Smooth muscle cell (in vitro differentiated cells): ENCODE measurements at regions not wholly inside any gene's neighbourhood (a gene's known extent, or its start where the extent isn't known, plus 50 kb on each side); places are given as distances from the start of the nearest gene placed in this dataset.

ENCODE experiments used
- DNase-seq: peaks from one replicate; lab custom pipeline; 2025; ENCODE audit not compliant: unreplicated experiment; lab: John Stamatoyannopoulos, UW
- H2AFZ ChIP-seq: fragments of 200-600 bp; sonication (generic); 2 replicates; pipeline ENCODE4 v1.6.0; 2016; ENCODE audit warnings: antibody characterized with exemption, low read depth, mild to moderate bottlenecking
- H3F3A ChIP-seq: fragments of 200-600 bp; sonication (generic); 2 replicates; pipeline ENCODE4 v1.6.0; 2017; ENCODE audit warnings: antibody characterized with exemption, low read depth
- H3K27ac ChIP-seq: fragments of 200-600 bp; sonication (generic); 2 replicates; pipeline ENCODE4 v1.5.1; 2016; ENCODE audit warnings: low read depth, mild to moderate bottlenecking
- H3K27me3 ChIP-seq: fragments of 200-600 bp; sonication (generic); 2 replicates; pipeline ENCODE4 v1.6.1; 2016; ENCODE audit warnings: low read depth, mild to moderate bottlenecking
- H3K36me3 ChIP-seq: fragments of 200-600 bp; sonication (generic); 2 replicates; pipeline ENCODE4 v1.5.1; 2016; ENCODE audit warnings: low read depth
- H3K4me1 ChIP-seq: fragments of 200-600 bp; sonication (generic); 2 replicates; pipeline ENCODE4 v1.5.1; 2016; ENCODE audit warnings: low read depth
- H3K4me2 ChIP-seq: fragments of 200-600 bp; sonication (generic); 2 replicates; pipeline ENCODE4 v1.6.0; 2016; ENCODE audit warnings: mild to moderate bottlenecking
- H3K4me3 ChIP-seq: fragments of 200-600 bp; sonication (generic); 2 replicates; pipeline ENCODE4 v1.5.1; 2016; ENCODE audit warnings: mild to moderate bottlenecking
- H3K79me2 ChIP-seq: fragments of 200-600 bp; sonication (generic); 2 replicates; pipeline ENCODE4 v1.6.0; 2016; ENCODE audit warnings: low read depth, mild to moderate bottlenecking
- H3K9ac ChIP-seq: fragments of 200-600 bp; sonication (generic); 2 replicates; pipeline ENCODE4 v1.6.0; 2016; ENCODE audit warnings: low read depth
- H3K9me3 ChIP-seq: fragments of 200-600 bp; sonication (generic); replicated peaks from 2 replicates; pipeline ENCODE4 v1.5.1; 2016; ENCODE audit warnings: low read depth
- H4K20me1 ChIP-seq: fragments of 200-600 bp; sonication (generic); 2 replicates; pipeline ENCODE4 v1.6.0; 2016; ENCODE audit warnings: low read depth
- WGBS: methylation state at CpG from one replicate; pipeline ENCODE4 v1.1.7; 2016; ENCODE audit warnings: low lambda C conversion rate; 5-methylcytosine and 5-hydroxymethylcytosine counted together
- TF ChIP-seq, protein P1 (sequence below): fragments of 200-600 bp; sonication (generic); IDR thresholded peaks from 2 replicates; pipeline ENCODE4 v1.5.1; 2017; ENCODE audit warnings: borderline replicate concordance, mild to moderate bottlenecking, antibody characterized with exemption; ENCODE audit not compliant: insufficient read depth, poor library complexity, severe bottlenecking

DNA sequence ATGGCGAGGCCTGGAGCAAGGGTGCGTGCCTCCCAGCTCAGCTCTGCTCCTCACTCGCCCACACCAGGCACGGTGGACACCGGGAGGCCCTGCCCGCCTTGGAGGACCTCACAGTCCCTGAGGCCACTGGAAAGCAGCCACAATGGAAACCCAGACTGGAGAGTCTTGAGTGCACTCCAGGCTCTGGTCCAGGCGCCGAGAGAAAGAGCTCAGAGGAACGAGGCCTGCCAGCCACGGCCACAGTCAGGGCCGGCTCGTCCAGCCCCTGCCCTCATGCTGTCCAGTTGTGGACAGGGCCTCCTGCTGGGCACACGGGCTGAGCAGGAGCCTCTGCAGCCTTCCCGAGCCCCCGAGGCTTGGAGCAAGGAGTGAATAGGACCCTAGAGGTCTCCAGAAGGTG, 53.3 kb upstream of the GRPEL1 start:
- TF ChIP-seq, protein P1, sequence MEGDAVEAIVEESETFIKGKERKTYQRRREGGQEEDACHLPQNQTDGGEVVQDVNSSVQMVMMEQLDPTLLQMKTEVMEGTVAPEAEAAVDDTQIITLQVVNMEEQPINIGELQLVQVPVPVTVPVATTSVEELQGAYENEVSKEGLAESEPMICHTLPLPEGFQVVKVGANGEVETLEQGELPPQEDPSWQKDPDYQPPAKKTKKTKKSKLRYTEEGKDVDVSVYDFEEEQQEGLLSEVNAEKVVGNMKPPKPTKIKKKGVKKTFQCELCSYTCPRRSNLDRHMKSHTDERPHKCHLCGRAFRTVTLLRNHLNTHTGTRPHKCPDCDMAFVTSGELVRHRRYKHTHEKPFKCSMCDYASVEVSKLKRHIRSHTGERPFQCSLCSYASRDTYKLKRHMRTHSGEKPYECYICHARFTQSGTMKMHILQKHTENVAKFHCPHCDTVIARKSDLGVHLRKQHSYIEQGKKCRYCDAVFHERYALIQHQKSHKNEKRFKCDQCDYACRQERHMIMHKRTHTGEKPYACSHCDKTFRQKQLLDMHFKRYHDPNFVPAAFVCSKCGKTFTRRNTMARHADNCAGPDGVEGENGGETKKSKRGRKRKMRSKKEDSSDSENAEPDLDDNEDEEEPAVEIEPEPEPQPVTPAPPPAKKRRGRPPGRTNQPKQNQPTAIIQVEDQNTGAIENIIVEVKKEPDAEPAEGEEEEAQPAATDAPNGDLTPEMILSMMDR = no peak
- Histone ChIP-seq H3K9me3 (no peaks in the 10 kb centered on the region), H3F3A (no peaks in the 10 kb centered on the region), H3K36me3 (no peaks in the 10 kb centered on the region), H2AFZ (no peak overlapping the region), H3K9ac (no peak overlapping the region), H3K27ac (no peak overlapping the region), H3K27me3 (no peaks in the 10 kb centered on the region), H4K20me1 (no peaks in the 10 kb centered on the region), H3K4me1 (no peaks in the 10 kb centered on the region), H3K4me2 (no peak overlapping the region), H3K79me2 (no peaks in the 10 kb centered on the region), H3K4me3 (no peak overlapping the region)
- DNase-seq = no peak
- 91% methylated on average over 15 of the region's 15 CpGs for WGBS

DNA sequence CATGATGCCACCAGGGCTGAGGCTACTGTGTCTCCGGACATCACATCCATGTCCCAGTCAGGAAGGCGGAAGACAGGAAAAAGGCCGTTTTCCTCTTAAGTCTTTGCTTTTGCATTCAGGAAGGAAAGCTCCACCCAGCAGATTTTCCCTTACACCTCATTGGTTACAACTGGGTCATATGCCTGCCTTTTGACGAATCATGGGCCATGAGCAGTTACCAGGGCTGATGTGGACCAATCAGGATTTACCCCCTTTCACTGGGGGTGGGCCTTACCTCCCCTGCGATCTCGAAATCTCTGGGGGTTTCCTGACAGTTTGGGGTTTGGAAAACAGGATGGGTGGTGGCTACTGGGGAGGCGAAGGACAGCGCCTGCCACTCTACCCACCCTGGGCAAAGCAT, 52.5 kb upstream of the GRPEL1 start:
- no peak overlapping the region for H3K4me3 ChIP-seq
- WGBS = 95% methylated on average over 8 of the region's 8 CpGs
- no peak overlapping the region for H3K27ac ChIP-seq
- H3K36me3 ChIP-seq = no peaks in the 10 kb centered on the region
- no peak overlapping the region for H3K4me2 ChIP-seq
- no peak overlapping the region for H2AFZ ChIP-seq
- H3K27me3 ChIP-seq = no peaks in the 10 kb centered on the region
- H3K79me2 ChIP-seq = no peaks in the 10 kb centered on the region
- no peak for DNase-seq
- no peaks in the 10 kb centered on the region for H4K20me1 ChIP-seq
- H3F3A ChIP-seq = no peaks in the 10 kb centered on the region
- H3K9me3 ChIP-seq = no peaks in the 10 kb centered on the region
- no peak overlapping the region for H3K9ac ChIP-seq
- TF ChIP-seq, protein P1 = no peak
- H3K4me1 ChIP-seq = no peaks in the 10 kb centered on the region

DNA sequence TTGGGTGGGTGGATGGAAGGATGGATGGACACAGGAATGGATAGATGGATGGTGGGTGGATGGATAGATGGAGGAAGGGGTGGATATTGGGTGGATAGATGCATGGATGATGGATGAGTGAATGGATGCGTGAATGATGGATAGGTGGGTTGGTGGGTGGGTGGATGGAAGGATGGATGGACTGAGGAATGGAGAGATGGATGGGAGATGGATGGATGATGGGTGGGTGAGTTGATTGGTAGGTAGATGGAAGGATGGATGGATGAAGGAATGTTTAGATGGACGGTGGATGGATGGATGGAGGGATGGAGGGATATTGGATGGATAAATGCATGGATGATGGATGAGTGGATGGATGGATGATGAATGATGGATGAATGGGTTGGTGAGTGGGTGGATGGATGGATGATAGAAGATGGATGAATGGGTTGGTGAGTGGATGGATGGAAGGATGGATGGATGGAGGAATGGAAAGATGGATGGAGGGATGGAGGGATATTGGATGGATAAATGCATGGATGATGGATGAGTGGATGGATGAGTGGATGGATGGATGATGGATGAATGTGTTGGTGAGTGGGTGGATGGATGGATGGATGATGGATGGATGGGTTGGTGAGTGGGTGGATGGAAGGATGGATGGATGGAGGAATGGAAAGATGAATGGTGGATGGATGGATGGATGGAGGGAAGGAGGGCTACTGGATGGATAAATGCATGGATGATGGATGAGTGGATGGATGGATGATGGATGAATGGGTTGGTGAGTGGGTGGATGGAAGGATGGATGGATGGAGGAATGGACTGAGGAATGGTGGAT, 50.4 kb upstream of the GRPEL1 start:
- Histone ChIP-seq H3K79me2 (no peaks in the 10 kb centered on the region), H2AFZ (no peak overlapping the region), H4K20me1 (no peaks in the 10 kb centered on the region), H3K4me3 (no peak overlapping the region), H3K4me2 (no peak overlapping the region), H3K27me3 (no peaks in the 10 kb centered on the region), H3K27ac (no peak overlapping the region), H3F3A (no peaks in the 10 kb centered on the region), H3K9ac (no peak overlapping the region), H3K4me1 (no peaks in the 10 kb centered on the region), H3K36me3 (no peaks in the 10 kb centered on the region), H3K9me3 (no peaks in the 10 kb centered on the region)
- WGBS = 88% methylated on average over 2 of the region's 2 CpGs
- no peak for DNase-seq
- TF ChIP-seq, protein P1 = no peak
